ENCODE measurements at regions not wholly inside any gene's neighbourhood (a gene's known extent, or its start where the extent isn't known, plus 50 kb on each side); places are given as distances from the start of the nearest gene placed in this dataset.

DNA sequence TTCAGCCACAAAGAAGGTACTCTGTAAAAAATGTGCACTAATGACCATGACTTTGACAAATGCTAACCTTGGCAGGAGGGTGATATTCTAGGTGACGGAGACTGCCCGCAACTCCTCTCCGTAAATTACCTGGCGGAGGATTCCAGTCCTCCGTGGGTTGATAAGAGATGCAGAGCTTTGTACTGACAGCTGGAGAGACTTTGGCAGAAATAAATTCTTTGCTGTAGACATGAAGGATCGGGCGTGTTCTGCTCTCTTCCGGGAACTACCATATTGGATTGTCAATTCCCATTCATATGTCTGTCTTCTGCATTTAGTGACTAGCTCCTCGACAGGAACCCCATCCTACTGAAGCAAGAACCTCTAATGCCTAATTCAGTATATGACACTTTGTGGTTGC is 158.3 kb upstream of the KAZN start:
- DNase-seq (ENCODE audit: low read depth in 2 of 2): no peak

DNA sequence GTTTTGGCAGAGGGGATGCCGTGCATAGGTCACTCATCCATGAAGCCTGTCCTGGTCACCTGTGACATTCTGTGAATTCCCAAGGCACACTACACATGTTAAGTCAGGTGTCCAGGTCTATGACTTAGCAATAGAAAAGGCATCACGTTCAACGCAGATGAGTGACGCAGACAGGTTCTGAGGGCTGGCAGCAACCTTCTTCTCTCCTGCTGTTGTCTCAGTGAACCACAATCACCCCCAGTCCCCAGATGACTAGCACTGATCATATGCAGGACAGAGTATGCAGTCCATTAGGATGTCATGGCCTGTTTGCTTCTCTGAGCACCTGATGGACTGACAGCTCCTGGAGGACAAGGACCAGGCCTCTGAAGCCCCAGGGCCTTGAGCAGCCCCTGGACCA is 157.8 kb upstream of the KAZN start:
- DNase-seq (ENCODE audit: low read depth in 2 of 2): no peak

DNA sequence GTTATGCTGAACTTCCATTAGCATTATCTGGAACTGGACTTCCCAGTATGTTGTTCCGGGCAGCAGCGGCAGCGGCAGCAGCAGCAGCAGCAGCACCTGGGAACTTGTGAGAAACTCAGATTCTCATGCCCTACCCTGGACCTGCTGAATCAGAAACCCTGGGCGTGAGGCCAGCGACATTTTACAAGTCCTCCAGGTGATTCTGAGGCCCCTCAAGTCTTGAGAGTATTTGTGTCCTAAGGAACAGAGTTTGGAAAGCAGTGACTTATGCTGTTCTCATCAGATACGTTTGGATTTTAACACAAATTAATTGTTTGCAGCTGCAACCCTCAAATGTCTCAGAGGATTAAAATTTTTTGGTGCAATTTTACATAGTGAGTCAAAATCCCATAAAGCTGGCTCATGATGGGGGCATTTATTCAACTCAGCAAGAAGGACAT is 157.2 kb upstream of the KAZN start:
- no peak for DNase-seq (ENCODE audit: low read depth in 2 of 2)

DNA sequence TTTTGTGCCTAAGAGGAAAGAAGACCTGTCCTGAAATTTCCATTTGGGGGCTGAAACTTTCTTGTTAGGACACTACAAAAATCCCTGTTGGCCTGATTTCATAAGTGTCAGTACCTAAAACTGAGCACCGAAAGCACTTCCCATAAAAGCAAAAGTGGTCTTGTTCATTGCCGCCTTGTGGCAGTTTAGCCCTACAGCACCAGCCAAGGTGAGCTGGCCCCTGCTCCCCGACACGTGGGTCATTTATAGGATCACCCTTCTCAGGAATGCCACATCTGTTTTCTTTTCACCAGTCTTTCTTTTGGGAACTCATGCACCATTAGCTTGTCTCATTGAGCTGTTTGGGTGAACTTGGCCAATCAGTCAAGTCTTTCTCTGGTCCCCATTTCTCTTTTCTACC is 155.8 kb upstream of the KAZN start:
- no peak for DNase-seq (ENCODE audit: low read depth in 2 of 2)

GRCh38 chr1:14443164-14443787 is 155.2 kb upstream of the KAZN start:
- DNase-seq (ENCODE audit: low read depth in 2 of 2): no peak

DNA sequence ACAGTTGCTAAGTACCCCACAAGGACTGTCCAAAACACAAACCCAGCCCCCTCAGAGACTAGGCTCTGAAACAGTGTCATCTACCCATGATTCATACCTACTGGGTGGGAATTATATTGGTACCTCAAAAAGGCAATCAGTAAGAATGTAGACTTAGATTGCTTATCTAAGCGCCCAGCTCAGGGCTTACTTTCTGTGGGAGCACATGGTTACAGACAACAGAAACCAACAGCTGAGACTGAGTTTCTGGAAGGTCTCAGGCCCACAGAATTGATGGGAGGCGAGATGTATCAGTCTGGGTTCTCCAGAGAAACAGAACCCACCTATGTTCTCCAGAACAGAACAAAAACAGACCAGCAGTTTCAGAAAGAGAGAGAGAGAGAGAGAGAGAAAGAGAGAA is 147.3 kb upstream of the KAZN start:
- DNase-seq (ENCODE audit: low read depth in 2 of 2): no peak

- DNase-seq (ENCODE audit: low read depth in 2 of 2): no peak
These were observed 145.9 kb upstream of the KAZN start for GRCh38 chr1:14452551-14452950.

- no peak for DNase-seq (ENCODE audit: low read depth in 2 of 2)
These were observed 138.3 kb upstream of the KAZN start for GRCh38 chr1:14460173-14460572.

DNA sequence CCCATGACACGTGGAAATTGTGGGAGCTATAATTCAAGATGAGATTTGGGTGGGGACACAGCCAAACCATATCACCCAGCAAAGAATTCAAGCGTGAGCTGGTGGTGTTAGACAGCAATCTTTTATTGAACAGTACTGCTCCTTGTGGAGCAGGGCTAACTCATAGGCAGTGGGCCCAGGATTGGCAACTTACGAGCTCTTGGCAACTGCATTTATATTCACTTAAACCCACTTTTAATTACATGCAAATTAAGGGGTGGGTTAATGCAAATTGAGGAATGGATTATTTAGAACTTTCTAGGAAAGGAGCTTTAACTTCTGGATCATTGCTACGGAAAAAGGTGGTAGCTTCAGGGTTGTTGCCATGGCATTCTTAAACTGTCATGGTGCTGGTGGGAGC is 135.6 kb upstream of the KAZN start:
- no peak for DNase-seq (ENCODE audit: low read depth in 2 of 2)

DNA sequence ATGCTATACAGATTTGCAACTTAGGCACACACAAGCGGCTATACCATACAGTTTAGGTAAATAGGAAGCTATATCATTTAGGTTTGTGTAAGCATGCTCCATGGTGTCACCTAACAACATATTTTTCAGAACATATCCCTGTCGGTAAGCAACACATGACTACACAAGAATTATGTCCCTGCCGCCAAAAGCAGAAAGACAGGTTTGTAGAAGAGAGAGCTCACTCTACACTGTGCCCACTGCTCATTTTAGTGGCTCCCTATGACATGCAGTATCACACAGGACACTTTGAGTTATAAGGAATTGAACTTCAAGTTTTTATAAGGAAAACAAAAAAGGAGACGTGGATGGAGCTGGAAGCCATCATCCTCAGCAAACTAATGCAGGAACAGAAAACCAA is 132.5 kb upstream of the KAZN start:
- DNase-seq (ENCODE audit: low read depth in 2 of 2): no peak

DNA sequence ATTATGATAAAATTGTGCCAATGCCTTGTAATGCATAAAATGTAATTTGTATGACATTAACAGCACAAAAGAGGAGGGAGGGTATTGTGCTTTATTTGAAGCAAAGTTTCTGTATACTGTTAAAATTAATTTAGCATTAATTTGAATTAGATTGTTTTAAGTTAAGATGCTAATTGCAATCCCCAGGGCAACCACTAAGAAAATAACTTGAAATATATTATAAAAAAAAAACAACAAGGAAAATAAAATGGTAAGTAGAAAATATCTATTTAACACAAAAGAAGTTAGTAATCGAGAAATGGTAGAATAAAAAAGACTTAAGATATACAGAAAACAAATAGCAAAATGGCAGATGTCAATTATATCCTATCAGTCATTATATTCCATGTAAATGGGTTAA is 131.4 kb upstream of the KAZN start:
- DNase-seq (ENCODE audit: low read depth in 2 of 2): no peak

GRCh38 chr1:14468751-14469150 is 129.7 kb upstream of the KAZN start:
- no peak for DNase-seq (ENCODE audit: low read depth in 2 of 2)

- DNase-seq (ENCODE audit: low read depth in 2 of 2): no peak
These were observed 127.7 kb upstream of the KAZN start for GRCh38 chr1:14470802-14471201.

DNA sequence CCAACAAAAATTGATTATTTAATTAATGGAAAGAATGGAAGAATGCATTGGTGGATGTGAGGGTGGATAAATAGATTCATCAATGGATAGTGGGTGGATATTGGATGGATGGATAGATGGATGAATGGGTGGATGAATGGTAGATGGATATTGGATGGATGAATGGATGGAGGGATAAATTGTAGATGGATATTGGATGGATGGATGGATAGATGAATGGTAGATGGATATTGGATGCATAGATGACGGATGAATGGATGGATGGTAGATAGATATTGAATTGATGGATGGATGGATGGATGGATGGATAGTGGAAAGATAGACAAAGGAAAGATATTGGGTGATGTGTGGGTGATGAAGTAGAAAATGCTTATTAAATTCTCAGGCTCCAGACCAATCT is 123.6 kb upstream of the KAZN start:
- no peak for DNase-seq (ENCODE audit: low read depth in 2 of 2)

GRCh38 chr1:14476170-14476955 is 122.1 kb upstream of the KAZN start:
- no peak for DNase-seq (ENCODE audit: low read depth in 2 of 2)

GRCh38 chr1:14478120-14478519 is 120.4 kb upstream of the KAZN start:
- DNase-seq (ENCODE audit: low read depth in 2 of 2): no peak

DNA sequence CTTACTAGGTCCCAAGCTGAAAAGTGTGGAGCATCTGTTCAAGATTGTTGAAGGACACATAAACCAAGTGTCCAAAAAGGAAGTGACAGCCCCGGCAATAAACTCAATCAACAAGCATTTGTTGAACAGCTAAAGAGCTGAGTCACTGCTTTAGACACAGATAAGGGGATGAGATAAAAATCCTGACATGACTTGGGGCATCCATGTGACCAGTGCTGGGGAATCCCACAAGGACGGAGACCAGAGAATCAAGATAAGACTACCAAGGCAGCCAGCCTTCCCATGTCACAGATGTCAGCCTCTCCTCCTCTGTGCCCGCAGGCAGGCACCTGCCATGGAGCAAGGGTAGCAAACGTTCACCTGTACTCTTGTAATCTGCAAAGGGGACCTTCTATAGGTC is 118.6 kb upstream of the KAZN start:
- DNase-seq (ENCODE audit: low read depth in 2 of 2): no peak

DNA sequence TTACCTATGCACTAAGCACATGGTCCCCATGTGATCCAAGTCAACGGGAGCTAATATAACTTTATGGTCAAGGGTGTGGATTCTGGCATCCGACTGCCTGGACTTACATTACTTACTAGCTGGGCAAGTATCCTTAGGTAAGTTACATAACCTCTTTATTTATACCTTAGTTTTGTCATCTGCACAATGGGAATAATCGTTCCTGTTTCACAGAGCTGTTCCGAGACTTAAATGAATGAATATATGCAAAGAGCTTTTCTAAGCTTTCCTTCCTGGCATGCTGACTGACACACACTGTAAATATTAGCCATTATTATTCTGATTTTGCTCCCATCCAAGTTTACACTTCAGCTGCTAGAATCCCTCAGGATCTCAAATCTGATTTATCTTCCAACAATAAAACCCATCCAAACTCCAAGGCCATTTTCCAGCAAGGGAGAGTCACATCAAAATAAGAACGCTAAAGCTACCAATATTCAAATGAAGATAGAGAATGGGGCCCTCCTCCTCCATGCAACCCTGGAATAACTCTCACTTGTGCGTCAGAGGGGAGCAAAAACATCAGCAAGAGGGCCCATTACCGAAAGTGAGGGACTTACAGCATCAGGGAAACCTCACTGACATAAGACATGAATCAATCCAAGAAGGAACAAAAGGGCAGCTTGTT is 115.6 kb upstream of the KAZN start:
- no peak for DNase-seq (ENCODE audit: low read depth in 2 of 2)

DNA sequence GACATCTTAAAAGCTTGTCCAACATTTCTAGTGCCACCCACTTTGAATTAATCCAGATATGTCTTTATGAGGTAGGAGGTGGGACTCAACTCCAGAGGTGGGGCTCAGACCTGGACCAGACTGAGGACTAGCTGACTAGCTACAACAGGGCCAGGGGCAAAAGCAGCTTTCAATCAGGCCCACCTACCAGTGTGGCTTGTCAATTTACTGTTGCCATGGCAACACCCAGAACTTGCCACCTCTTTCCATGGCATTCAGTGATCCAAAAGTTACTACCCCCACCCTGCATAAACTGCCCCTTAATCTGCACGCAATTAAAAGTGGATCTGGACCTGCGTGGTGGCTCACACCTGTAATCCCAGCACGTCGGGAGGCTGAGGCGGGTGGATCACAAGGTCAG is 113.2 kb upstream of the KAZN start:
- no peak for DNase-seq (ENCODE audit: low read depth in 2 of 2)

DNA sequence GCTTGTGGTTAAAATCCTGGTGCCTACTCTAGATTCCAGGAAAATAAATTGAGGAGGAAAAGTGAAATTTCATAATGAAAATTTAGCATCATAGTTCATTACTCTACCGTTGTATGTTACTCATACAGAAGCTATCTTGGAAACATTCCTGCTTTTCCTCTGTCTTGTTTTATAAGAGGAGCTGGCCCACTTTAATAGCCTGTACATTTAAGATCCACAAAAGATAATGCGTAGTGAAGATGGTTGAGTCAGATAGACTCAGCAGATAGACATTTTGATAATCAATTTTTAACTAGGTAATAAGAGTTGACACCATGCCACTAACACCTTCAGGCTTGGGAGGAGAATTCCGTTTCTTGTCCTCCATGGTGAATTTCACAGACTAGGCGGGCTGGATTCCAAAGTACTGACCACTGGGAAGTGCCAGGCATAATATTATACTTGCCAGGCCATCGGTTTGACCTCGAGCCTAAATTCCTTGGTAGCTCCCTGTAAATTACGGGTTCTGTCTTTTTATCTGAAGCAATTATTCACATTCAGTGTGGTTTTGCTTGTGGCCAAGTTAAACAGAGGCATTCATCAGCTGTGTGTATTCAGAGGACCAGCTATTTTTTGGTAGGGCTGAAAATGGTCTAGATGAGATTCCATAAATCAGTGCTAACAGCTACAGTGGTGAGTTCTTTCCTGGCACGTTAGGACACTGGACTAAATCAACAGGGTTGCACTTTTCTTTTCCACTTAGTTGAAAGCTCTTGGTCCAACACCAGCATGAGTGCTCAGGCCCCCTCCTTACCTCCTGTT is 111.9 kb upstream of the KAZN start:
- no peak for DNase-seq (ENCODE audit: low read depth in 2 of 2)

DNA sequence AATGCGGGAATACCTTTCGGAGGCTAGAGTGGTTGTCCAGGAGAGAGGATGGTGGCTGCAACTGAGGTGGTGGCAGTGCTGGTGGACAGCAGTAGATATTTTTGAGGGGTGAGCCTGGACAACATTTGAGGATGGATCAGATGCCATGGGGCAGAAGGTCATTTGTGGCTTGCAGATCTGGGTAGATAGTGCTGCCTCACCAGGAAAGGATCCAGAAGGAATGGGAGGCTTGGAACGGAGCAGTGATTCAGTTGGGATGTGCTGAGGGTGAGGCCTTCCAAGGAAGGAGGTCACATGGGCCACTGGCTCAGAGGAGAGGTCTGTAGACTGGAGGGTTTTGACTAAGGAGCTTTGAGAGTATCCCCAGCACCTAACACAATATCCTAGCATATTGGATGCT is 110.8 kb upstream of the KAZN start:
- no peak for DNase-seq (ENCODE audit: low read depth in 2 of 2)

DNA sequence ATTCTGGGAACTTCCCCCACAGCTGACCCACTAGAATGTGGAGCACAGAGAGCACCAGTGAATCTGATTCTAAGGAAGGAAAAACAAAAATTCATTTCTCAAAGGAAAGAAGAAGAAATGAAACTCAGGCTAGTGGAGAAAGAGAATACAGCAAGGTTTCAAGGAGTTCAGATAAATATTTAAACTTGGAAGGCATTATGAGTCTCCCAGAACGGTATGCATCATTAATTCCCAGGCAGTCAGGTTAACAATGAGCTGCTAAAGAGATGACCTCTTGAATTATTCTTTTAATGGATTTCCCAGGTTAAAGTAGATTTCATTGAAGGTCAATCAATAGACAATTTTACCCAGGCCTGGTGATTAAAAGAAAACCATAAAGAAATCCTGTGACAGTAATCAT is 103.6 kb upstream of the KAZN start:
- no peak for DNase-seq (ENCODE audit: low read depth in 2 of 2)

Measured in stimulated activated CD4-positive, alpha-beta T cell treated with anti-CD3 and anti-CD28 coated beads, Interleukin-1b, Interleukin-23, amount 100 ng/mL, for 4 hours (primary cell).